ENCODE measurements at regions not wholly inside any gene's neighbourhood (a gene's known extent, or its start where the extent isn't known, plus 50 kb on each side); places are given as distances from the start of the nearest gene placed in this dataset.

DNA sequence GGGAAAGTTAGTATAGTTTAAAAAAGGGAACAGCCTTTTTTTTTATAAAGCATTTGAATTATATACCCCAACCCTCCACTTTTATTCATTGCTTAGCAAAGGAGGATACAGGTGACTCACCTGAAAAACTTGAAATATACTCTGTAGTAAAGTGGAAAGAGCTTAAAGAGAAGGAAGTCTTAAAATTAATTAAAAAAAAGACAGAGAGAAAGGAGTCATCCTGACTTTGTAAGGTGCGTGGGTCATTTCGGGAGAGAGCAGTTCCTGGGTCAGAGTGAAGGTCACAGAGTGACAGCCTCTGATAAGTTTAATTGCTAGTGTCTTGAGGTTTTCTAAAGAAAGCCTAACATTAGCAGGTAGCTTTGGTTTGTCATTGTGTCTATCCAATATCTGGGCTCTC, 310.3 kb downstream of the KLF5 start:
- Histone ChIP-seq H3K4me1 (ENCODE audit: control insufficient read depth in 2 of 2, insufficient read depth in 2 of 2, low read length in 2 of 2) (no peaks in the 10 kb centered on the region), H3K36me3 (ENCODE audit: control insufficient read depth in 2 of 3, insufficient read depth in 3 of 3, low read length in 3 of 3) (no peaks in the 10 kb centered on the region), H3K27ac (ENCODE audit: low read depth, low read length) (no peak overlapping the region), H3K27me3 (ENCODE audit: control insufficient read depth in 2 of 2, insufficient read depth in 2 of 2, low read length in 2 of 2) (no peaks in the 10 kb centered on the region), H3K9me3 (ENCODE audit: control insufficient read depth in 2 of 3, low read length in 3 of 3) (no peaks in the 10 kb centered on the region), H3K4me3 (ENCODE audit: low read length) (no peak overlapping the region)
- intact Hi-C loops (cut with micrococcal nuclease): no loop called here
- ATAC-seq (no peak), DNase-seq (no peak)
- peaks cover 0 to 15% (median 0%) of the 10 kb centered on the region in 5 donors for H3K27me3 Mint-ChIP-seq
- ChIA-PET CTCF (interaction anchor here (0.7 kb wide), 1 partner anchor 26 kb away, joined by 3 read pairs; no protein-coding TSS in a partner anchor), POLR2A (no interaction called here)
- H3K27ac Mint-ChIP-seq: no peak overlapping the region
- H3K4me1 Mint-ChIP-seq: no peaks in the 10 kb centered on the region
- no peaks in the 10 kb centered on the region for H3K9me3 Mint-ChIP-seq
- no peak overlapping the region for H3K4me3 Mint-ChIP-seq
- H3K36me3 Mint-ChIP-seq: no peaks in the 10 kb centered on the region

DNA sequence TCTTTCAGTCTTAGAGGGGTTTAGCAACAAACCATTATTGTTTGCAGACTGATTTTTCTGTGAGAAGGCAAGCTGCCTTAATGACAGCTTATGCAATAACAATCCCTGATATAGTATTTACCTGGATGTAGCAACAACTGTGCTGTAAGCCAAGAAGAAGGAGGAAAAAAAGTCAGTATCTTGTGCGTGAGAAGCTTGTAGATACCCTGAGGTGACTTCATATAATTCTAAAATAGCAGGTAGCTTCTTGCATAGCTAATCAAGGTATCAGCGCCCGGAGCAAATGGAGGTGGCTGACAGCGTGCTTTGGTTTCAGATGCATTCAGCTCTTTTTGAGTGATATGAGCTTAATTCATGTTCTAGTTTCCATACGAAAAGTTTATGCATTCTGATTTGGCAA, 309.8 kb downstream of the KLF5 start:
- Mint-ChIP-seq H3K27me3 (peaks cover 0 to 14% (median 0%) of the 10 kb centered on the region in 5 donors), H3K4me3 (no peak overlapping the region), H3K9me3 (no peaks in the 10 kb centered on the region), H3K27ac (no peak overlapping the region), H3K36me3 (no peaks in the 10 kb centered on the region), H3K4me1 (no peaks in the 10 kb centered on the region)
- ATAC-seq (no peak), DNase-seq (no peak)
- Histone ChIP-seq H3K4me3 (ENCODE audit: low read length) (no peak overlapping the region), H3K36me3 (ENCODE audit: control insufficient read depth in 2 of 3, insufficient read depth in 3 of 3, low read length in 3 of 3) (no peaks in the 10 kb centered on the region), H3K9me3 (ENCODE audit: control insufficient read depth in 2 of 3, low read length in 3 of 3) (no peaks in the 10 kb centered on the region), H3K27ac (ENCODE audit: low read depth, low read length) (no peak overlapping the region), H3K4me1 (ENCODE audit: control insufficient read depth in 2 of 2, insufficient read depth in 2 of 2, low read length in 2 of 2) (no peaks in the 10 kb centered on the region), H3K27me3 (ENCODE audit: control insufficient read depth in 2 of 2, insufficient read depth in 2 of 2, low read length in 2 of 2) (no peaks in the 10 kb centered on the region)
- intact Hi-C loops (cut with micrococcal nuclease): no loop called here
- ChIA-PET CTCF (interaction anchor here (0.7 kb wide), 1 partner anchor 26 kb away, joined by 3 read pairs; no protein-coding TSS in a partner anchor), POLR2A (no interaction called here)

DNA sequence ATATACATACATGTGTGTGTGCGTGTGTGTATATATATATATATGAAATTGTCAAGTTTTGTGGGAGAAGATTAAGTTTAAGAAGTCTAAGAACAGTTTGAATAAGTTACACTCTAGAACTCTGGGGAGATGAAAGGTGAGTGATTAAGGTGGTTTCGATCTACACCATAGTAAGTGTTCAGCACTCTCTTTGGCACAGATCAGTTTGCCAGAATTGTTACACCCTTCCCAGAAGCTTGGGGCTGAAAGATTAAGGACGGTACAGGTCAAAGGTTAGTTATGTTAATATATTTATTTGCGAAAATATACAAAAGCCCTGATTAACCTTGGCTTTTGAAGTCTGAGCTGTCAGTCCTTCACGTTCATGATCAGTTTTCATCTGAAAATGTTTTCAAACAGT, 309.1 kb downstream of the KLF5 start:
- no peak for ATAC-seq
- Histone ChIP-seq H3K27ac (ENCODE audit: low read depth, low read length) (no peak overlapping the region), H3K4me1 (ENCODE audit: control insufficient read depth in 2 of 2, insufficient read depth in 2 of 2, low read length in 2 of 2) (no peaks in the 10 kb centered on the region), H3K27me3 (ENCODE audit: control insufficient read depth in 2 of 2, insufficient read depth in 2 of 2, low read length in 2 of 2) (no peaks in the 10 kb centered on the region), H3K9me3 (ENCODE audit: control insufficient read depth in 2 of 3, low read length in 3 of 3) (no peaks in the 10 kb centered on the region), H3K36me3 (ENCODE audit: control insufficient read depth in 2 of 3, insufficient read depth in 3 of 3, low read length in 3 of 3) (no peaks in the 10 kb centered on the region), H3K4me3 (ENCODE audit: low read length) (no peak overlapping the region)
- Mint-ChIP-seq H3K27me3 (peaks cover 0 to 11% (median 0%) of the 10 kb centered on the region in 5 donors), H3K9me3 (no peaks in the 10 kb centered on the region), H3K36me3 (no peaks in the 10 kb centered on the region), H3K27ac (no peak overlapping the region), H3K4me3 (no peak overlapping the region), H3K4me1 (no peaks in the 10 kb centered on the region)
- ChIA-PET POLR2A (no interaction called here), CTCF (interaction anchor here (0.6 kb wide), 1 partner anchor 323 kb away, joined by 3 read pairs; no protein-coding TSS in a partner anchor)
- DNase-seq: no peak
- intact Hi-C loops (cut with micrococcal nuclease): no loop called here

DNA sequence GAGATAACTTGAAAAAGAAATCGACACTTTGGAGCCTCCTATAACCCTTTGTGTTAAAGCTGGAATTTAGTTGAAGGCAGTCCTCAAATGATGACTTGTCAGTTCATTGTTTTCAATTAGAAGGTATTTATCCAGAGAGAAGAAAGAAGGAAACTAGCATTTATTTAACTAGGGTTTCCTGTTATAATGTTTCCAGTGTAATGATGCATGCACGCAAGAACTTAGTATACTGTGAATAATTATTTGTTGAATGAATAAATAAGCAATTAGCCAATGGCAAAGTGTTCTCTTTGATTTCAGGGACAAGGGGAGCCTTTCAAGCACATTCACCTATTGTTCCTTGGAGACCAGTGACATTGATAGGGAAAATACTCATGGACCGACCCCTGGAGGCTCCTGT, 307.4 kb downstream of the KLF5 start:
- Histone ChIP-seq H3K4me3 (ENCODE audit: low read length) (no peak overlapping the region), H3K9me3 (ENCODE audit: control insufficient read depth in 2 of 3, low read length in 3 of 3) (no peaks in the 10 kb centered on the region), H3K27ac (ENCODE audit: low read depth, low read length) (no peak overlapping the region), H3K36me3 (ENCODE audit: control insufficient read depth in 2 of 3, insufficient read depth in 3 of 3, low read length in 3 of 3) (no peaks in the 10 kb centered on the region), H3K4me1 (ENCODE audit: control insufficient read depth in 2 of 2, insufficient read depth in 2 of 2, low read length in 2 of 2) (no peaks in the 10 kb centered on the region), H3K27me3 (ENCODE audit: control insufficient read depth in 2 of 2, insufficient read depth in 2 of 2, low read length in 2 of 2) (no peaks in the 10 kb centered on the region)
- DNase-seq (no peak), ATAC-seq (no peak)
- POLR2A ChIA-PET: no interaction called here
- Mint-ChIP-seq H3K36me3 (no peaks in the 10 kb centered on the region), H3K27me3 (peaks cover 0 to 5% (median 0%) of the 10 kb centered on the region in 5 donors), H3K9me3 (no peaks in the 10 kb centered on the region), H3K4me3 (no peak overlapping the region), H3K27ac (no peak overlapping the region), H3K4me1 (no peaks in the 10 kb centered on the region)
- CTCF ChIA-PET: no interaction called here
- intact Hi-C loops (cut with micrococcal nuclease): no loop called here

DNA sequence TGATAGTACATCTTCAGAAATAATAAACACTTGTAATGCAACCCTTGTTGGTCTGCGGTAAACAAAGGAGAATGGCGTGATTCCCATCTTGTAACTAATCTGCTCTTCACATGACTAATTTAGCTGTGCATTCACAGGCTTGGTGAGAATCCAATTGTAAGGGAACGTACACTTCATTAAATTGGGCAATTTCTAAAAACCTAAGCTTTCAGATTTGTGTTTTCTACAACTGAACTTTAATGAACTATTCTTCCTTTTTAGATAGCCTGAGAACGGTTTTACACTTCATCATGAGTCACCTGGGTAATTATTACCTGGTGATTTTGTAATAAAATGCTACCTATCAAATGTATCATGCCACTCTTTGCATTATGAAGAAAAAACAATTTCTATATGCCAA, 306.9 kb downstream of the KLF5 start:
- H3K27ac ChIP-seq (ENCODE audit: low read depth, low read length): no peak overlapping the region
- Mint-ChIP-seq H3K4me1 (no peaks in the 10 kb centered on the region), H3K4me3 (no peak overlapping the region), H3K36me3 (no peaks in the 10 kb centered on the region), H3K27me3 (peaks cover 0 to 3% (median 0%) of the 10 kb centered on the region in 5 donors), H3K9me3 (no peaks in the 10 kb centered on the region), H3K27ac (no peak overlapping the region)
- DNase-seq: no peak
- H3K4me3 ChIP-seq (ENCODE audit: low read length): no peak overlapping the region
- no peaks in the 10 kb centered on the region for H3K27me3 ChIP-seq (ENCODE audit: control insufficient read depth in 2 of 2, insufficient read depth in 2 of 2, low read length in 2 of 2)
- no peaks in the 10 kb centered on the region for H3K9me3 ChIP-seq (ENCODE audit: control insufficient read depth in 2 of 3, low read length in 3 of 3)
- no peaks in the 10 kb centered on the region for H3K36me3 ChIP-seq (ENCODE audit: control insufficient read depth in 2 of 3, insufficient read depth in 3 of 3, low read length in 3 of 3)
- no peaks in the 10 kb centered on the region for H3K4me1 ChIP-seq (ENCODE audit: control insufficient read depth in 2 of 2, insufficient read depth in 2 of 2, low read length in 2 of 2)
- CTCF ChIA-PET: no interaction called here
- intact Hi-C loops (cut with micrococcal nuclease): no loop called here
- ATAC-seq: no peak
- POLR2A ChIA-PET: no interaction called here

DNA sequence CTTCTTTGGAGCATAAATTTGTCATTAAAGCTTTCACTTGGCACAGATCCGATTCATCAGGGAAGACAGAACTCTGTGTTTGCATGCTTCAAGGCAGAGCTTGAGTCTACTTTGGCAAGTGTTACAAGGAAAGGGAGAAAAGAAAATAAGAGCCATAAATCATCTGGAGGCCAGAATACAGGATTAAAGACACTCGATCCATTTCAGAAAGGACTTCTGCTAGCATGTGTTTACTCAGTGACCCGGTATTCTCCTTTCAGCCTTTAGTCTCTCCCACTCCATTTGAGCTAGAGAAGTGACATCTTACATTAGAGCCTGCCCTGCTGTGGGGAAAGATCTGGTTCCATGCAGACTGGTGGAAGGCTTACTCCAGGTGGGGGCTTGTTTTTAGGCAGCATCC, 306.4 kb downstream of the KLF5 start:
- no peaks in the 10 kb centered on the region for H3K36me3 ChIP-seq (ENCODE audit: control insufficient read depth in 2 of 3, insufficient read depth in 3 of 3, low read length in 3 of 3)
- Mint-ChIP-seq H3K4me3 (no peak overlapping the region), H3K27me3 (peaks cover 0 to 3% (median 0%) of the 10 kb centered on the region in 5 donors), H3K36me3 (no peaks in the 10 kb centered on the region), H3K27ac (no peak overlapping the region), H3K4me1 (no peaks in the 10 kb centered on the region), H3K9me3 (no peaks in the 10 kb centered on the region)
- DNase-seq (no peak), ATAC-seq (no peak)
- ChIA-PET POLR2A (no interaction called here), CTCF (no interaction called here)
- intact Hi-C loops (cut with micrococcal nuclease): no loop called here
- H3K27ac ChIP-seq (ENCODE audit: low read depth, low read length): no peak overlapping the region
- no peak overlapping the region for H3K4me3 ChIP-seq (ENCODE audit: low read length)
- H3K4me1 ChIP-seq (ENCODE audit: control insufficient read depth in 2 of 2, insufficient read depth in 2 of 2, low read length in 2 of 2): no peaks in the 10 kb centered on the region
- H3K27me3 ChIP-seq (ENCODE audit: control insufficient read depth in 2 of 2, insufficient read depth in 2 of 2, low read length in 2 of 2): no peaks in the 10 kb centered on the region
- H3K9me3 ChIP-seq (ENCODE audit: control insufficient read depth in 2 of 3, low read length in 3 of 3): no peaks in the 10 kb centered on the region

DNA sequence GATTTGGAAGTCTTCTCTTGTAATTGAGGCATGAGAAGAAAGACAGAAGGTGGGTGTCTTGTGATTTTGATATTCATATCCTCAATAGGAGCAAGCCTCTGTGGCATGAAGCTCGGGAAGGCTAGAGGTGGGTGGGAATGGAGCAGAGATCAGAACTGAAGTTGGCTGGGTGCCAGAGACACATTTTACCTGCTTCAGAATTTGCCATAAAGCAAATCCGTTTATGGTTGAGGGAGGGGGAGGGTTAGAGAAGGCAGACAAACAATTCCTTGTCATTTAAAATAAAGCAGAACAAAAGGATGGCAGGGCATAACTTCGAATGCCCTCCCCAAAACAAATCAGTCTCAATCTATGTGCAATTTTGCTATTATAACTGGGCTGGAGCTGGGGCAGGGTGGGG, 305.9 kb downstream of the KLF5 start:
- Histone ChIP-seq H3K27ac (ENCODE audit: low read depth, low read length) (no peak overlapping the region), H3K4me1 (ENCODE audit: control insufficient read depth in 2 of 2, insufficient read depth in 2 of 2, low read length in 2 of 2) (no peaks in the 10 kb centered on the region), H3K27me3 (ENCODE audit: control insufficient read depth in 2 of 2, insufficient read depth in 2 of 2, low read length in 2 of 2) (no peaks in the 10 kb centered on the region), H3K4me3 (ENCODE audit: low read length) (no peak overlapping the region), H3K36me3 (ENCODE audit: control insufficient read depth in 2 of 3, insufficient read depth in 3 of 3, low read length in 3 of 3) (no peaks in the 10 kb centered on the region), H3K9me3 (ENCODE audit: control insufficient read depth in 2 of 3, low read length in 3 of 3) (no peaks in the 10 kb centered on the region)
- no peak for DNase-seq
- Mint-ChIP-seq H3K9me3 (no peaks in the 10 kb centered on the region), H3K27me3 (peaks cover 0 to 3% (median 0%) of the 10 kb centered on the region in 5 donors), H3K27ac (no peak overlapping the region), H3K36me3 (no peaks in the 10 kb centered on the region), H3K4me3 (no peak overlapping the region), H3K4me1 (no peaks in the 10 kb centered on the region)
- ChIA-PET CTCF (no interaction called here), POLR2A (interaction anchor here (0.6 kb wide), 1 partner anchor 1640 kb away, joined by 3 read pairs; no protein-coding TSS in a partner anchor)
- ATAC-seq: no peak
- intact Hi-C loops (cut with micrococcal nuclease): no loop called here

All from naive thymus-derived CD4-positive, alpha-beta T cell (primary cell).